ENCODE measurements at regions not wholly inside any gene's neighbourhood (a gene's known extent, or its start where the extent isn't known, plus 50 kb on each side); places are given as distances from the start of the nearest gene placed in this dataset.
"Not testable (repeated sequence)": the region's sequence is repeated elsewhere in the genome, so short reads cannot be mapped to it uniquely, and the experiment has no call there.

- CTCF ChIA-PET: no interaction called here
- no peak overlapping the region for H3K27ac ChIP-seq
- DNase-seq (ENCODE audit: low spot score): no peak
- no peak for TF ChIP-seq CTCF (conservative IDR thresholded peaks at IDR 0.05; ENCODE audit: low read depth)
- POLR2A ChIA-PET (ENCODE audit: low non-redundant PET): no interaction called here
These were observed 354.8 kb upstream of the CNTNAP5 start for GRCh38 chr2:123670286-123670685.

DNA sequence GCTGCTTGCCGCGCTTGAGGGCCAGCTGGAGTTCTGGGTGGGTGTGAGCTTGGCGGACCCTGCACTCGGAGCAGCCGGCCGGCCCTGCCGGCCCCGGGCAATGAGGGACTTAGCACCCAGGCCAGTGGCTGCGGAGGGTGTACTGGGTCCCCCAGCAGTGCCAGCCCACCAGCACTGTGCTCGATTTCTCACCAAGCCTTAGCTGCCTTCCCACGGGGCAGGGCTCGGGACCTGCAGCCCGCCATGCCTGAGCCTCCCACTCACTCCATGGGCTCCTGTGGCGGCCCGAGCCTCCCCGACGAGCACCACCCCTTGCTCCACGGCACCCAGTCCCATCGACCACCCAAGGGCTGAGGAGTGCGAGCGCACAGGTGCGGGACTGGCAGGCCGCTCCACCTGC is 341.3 kb upstream of the CNTNAP5 start:
- H3K27ac ChIP-seq; DNase-seq (ENCODE audit: low spot score); CTCF ChIA-PET; POLR2A ChIA-PET (ENCODE audit: low non-redundant PET): not testable (repeated sequence)

GRCh38 chr2:123687064-123687463 is 338.0 kb upstream of the CNTNAP5 start:
- no peak overlapping the region for H3K27ac ChIP-seq
- POLR2A ChIA-PET (ENCODE audit: low non-redundant PET): no interaction called here
- CTCF ChIA-PET: no interaction called here
- DNase-seq (ENCODE audit: low spot score): no peak
- no peak for TF ChIP-seq CTCF (conservative IDR thresholded peaks at IDR 0.05; ENCODE audit: low read depth)

- CTCF ChIA-PET: no interaction called here
- TF ChIP-seq CTCF (conservative IDR thresholded peaks at IDR 0.05; ENCODE audit: low read depth): no peak
- POLR2A ChIA-PET (ENCODE audit: low non-redundant PET): no interaction called here
- H3K27ac ChIP-seq: no peak overlapping the region
- DNase-seq (ENCODE audit: low spot score): no peak
These were observed 336.7 kb upstream of the CNTNAP5 start for GRCh38 chr2:123688231-123688940.

- TF ChIP-seq CTCF (conservative IDR thresholded peaks at IDR 0.05; ENCODE audit: low read depth): no peak
- DNase-seq (ENCODE audit: low spot score): no peak
- POLR2A ChIA-PET (ENCODE audit: low non-redundant PET): no interaction called here
- H3K27ac ChIP-seq: no peak overlapping the region
- CTCF ChIA-PET: no interaction called here
These were observed 333.0 kb upstream of the CNTNAP5 start for GRCh38 chr2:123692121-123692520.

GRCh38 chr2:123693836-123694235 is 331.3 kb upstream of the CNTNAP5 start:
- ChIA-PET POLR2A (ENCODE audit: low non-redundant PET) (no interaction called here), CTCF (interaction anchor here (0.6 to 0.7 kb wide), 2 partner anchors 13 to 129 kb away, joined by 4 to 5 read pairs; no protein-coding TSS in a partner anchor)
- DNase-seq (ENCODE audit: low spot score): no peak
- no peak for TF ChIP-seq CTCF (conservative IDR thresholded peaks at IDR 0.05; ENCODE audit: low read depth)
- no peak overlapping the region for H3K27ac ChIP-seq

- CTCF ChIA-PET: no interaction called here
- no peak for TF ChIP-seq CTCF (conservative IDR thresholded peaks at IDR 0.05; ENCODE audit: low read depth)
- POLR2A ChIA-PET (ENCODE audit: low non-redundant PET): no interaction called here
- no peak overlapping the region for H3K27ac ChIP-seq
- DNase-seq (ENCODE audit: low spot score): no peak
These were observed 329.7 kb upstream of the CNTNAP5 start for GRCh38 chr2:123695426-123695825.
